Panc1 (cell line): ENCODE measurements at regions not wholly inside any gene's neighbourhood (a gene's known extent, or its start where the extent isn't known, plus 50 kb on each side); places are given as distances from the start of the nearest gene placed in this dataset.

Experiments
- CTCF ChIP-seq: fragments of 450-650 bp; IDR thresholded peaks from 2 replicates; pipeline ENCODE4 v1.5.1; 2017; ENCODE audit warnings: mild to moderate bottlenecking
- POLR2AphosphoS5 ChIP-seq: IDR thresholded peaks from 2 replicates; pipeline ENCODE4 v1.6.1; 2012; ENCODE audit warnings: mild to moderate bottlenecking, low read depth, low read length, moderate library complexity
- TCF7L2 ChIP-seq: IDR thresholded peaks from 2 replicates; pipeline ENCODE4 v1.6.1; 2011; ENCODE audit warnings: mild to moderate bottlenecking, low read depth, low read length, inconsistent platforms
- TF ChIP-seq, protein P1 (sequence below), 2 experiments: IDR thresholded peaks; 2 replicates each; pipeline ENCODE4 v1.6.1; 2011 to 2012; ENCODE audit warnings: low read depth in 2 of 2, control low read depth in 1 of 2, low read length in 1 of 2, mild to moderate bottlenecking in 1 of 2, moderate library complexity in 1 of 2; ENCODE audit not compliant: insufficient read depth in 1 of 2

DNA sequence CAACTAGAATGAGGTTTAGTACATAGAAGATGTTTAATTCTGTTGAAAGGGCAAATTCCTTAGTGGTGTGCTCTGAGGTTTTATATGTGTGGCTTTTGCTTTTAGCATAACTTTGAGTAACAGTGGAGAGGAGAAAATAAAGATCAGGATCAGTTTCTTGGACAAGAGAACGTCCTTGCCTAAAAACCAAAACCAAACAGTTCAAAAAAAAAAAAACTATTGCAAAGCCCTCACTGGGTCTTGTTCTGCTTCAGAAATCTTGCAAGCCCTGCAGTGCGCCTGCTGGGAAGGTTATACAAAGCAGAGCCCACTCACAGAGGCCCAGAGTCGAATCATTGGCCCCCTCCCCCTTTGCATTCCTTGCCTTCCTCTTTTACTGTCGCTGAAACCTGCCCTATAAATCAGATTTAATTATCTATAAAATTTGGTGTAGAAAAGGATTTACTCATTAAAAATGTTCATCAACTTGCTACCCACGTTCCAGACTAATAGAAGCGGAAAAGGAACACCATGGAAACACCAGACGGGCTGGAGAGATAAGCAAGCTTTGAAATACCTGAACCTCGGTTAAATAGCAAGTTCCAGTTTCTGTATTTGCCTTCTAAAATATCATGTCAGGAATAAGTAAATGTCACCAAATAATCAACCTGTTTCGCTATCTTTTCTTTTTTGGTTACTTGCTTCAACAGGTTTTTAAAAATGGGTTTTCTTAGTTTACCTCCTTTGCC, 201.6 kb upstream of the PTBP2 start:
- no peak for TF ChIP-seq CTCF
- TF ChIP-seq, protein P1, sequence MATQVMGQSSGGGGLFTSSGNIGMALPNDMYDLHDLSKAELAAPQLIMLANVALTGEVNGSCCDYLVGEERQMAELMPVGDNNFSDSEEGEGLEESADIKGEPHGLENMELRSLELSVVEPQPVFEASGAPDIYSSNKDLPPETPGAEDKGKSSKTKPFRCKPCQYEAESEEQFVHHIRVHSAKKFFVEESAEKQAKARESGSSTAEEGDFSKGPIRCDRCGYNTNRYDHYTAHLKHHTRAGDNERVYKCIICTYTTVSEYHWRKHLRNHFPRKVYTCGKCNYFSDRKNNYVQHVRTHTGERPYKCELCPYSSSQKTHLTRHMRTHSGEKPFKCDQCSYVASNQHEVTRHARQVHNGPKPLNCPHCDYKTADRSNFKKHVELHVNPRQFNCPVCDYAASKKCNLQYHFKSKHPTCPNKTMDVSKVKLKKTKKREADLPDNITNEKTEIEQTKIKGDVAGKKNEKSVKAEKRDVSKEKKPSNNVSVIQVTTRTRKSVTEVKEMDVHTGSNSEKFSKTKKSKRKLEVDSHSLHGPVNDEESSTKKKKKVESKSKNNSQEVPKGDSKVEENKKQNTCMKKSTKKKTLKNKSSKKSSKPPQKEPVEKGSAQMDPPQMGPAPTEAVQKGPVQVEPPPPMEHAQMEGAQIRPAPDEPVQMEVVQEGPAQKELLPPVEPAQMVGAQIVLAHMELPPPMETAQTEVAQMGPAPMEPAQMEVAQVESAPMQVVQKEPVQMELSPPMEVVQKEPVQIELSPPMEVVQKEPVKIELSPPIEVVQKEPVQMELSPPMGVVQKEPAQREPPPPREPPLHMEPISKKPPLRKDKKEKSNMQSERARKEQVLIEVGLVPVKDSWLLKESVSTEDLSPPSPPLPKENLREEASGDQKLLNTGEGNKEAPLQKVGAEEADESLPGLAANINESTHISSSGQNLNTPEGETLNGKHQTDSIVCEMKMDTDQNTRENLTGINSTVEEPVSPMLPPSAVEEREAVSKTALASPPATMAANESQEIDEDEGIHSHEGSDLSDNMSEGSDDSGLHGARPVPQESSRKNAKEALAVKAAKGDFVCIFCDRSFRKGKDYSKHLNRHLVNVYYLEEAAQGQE (IDR thresholded peaks at IDR 0.05; ENCODE audit: insufficient read depth in 1 of 2, low read depth in 2 of 2, low read length in 1 of 2), result no peak
- no peak for TF ChIP-seq TCF7L2
- TF ChIP-seq POLR2AphosphoS5, result no peak
